SK-N-SH treated with all-trans-retinoic acid at 6 μM for 48 hours (cell line): ENCODE measurements at regions not wholly inside any gene's neighbourhood (a gene's known extent, or its start where the extent isn't known, plus 50 kb on each side); places are given as distances from the start of the nearest gene placed in this dataset.

Source experiments
- ATAC-seq: fragments of 200-7000 bp; cut with Tn5 transposase; 3 replicates; pipeline ENCODE4 v1.9.1; 2020; ENCODE audit warnings: mild to moderate bottlenecking, moderate library complexity
- ARNTL ChIP-seq: fragments of 450-650 bp; formaldehyde crosslinking; IDR thresholded peaks from 2 replicates; pipeline ENCODE4 v1.5.0; 2020; ENCODE audit warnings: low read depth, mild to moderate bottlenecking, moderate library complexity, borderline replicate concordance
- BACH2 ChIP-seq: fragments of 250-450 bp; sonication (Bioruptor Pico); IDR thresholded peaks from 2 replicates; pipeline ENCODE4 v1.9.0; 2021; ENCODE audit warnings: mild to moderate bottlenecking, borderline replicate concordance
- CSDC2 ChIP-seq: fragments of 250-450 bp; sonication (Bioruptor Pico); IDR thresholded peaks from 2 replicates; pipeline ENCODE4 v1.5.0; 2020; ENCODE audit warnings: mild to moderate bottlenecking, moderate library complexity
- CSRNP3 ChIP-seq: fragments of 250-450 bp; sonication (Bioruptor Pico); IDR thresholded peaks from 2 replicates; pipeline ENCODE4 v1.5.1; 2021; ENCODE audit warnings: mild to moderate bottlenecking, moderate library complexity
- ISL1 ChIP-seq: fragments of 250-450 bp; sonication (Bioruptor Pico); IDR thresholded peaks from 2 replicates; pipeline ENCODE4 v2.1.2; 2022; ENCODE audit warnings: mild to moderate bottlenecking, moderate library complexity
- OSR1 ChIP-seq: fragments of 250-450 bp; sonication (Bioruptor Pico); IDR thresholded peaks from 2 replicates; pipeline ENCODE4 v1.8.0; 2022; ENCODE audit warnings: moderate library complexity, mild to moderate bottlenecking, inconsistent platforms
- PATZ1 ChIP-seq: fragments of 250-450 bp; sonication (Bioruptor Pico); IDR thresholded peaks from 2 replicates; pipeline ENCODE4 v1.8.0; 2020; ENCODE audit warnings: mild to moderate bottlenecking, moderate library complexity, borderline replicate concordance
- POU6F1 ChIP-seq: fragments of 250-450 bp; sonication (Bioruptor Pico); IDR thresholded peaks from 2 replicates; pipeline ENCODE4 v1.8.0; 2021; ENCODE audit warnings: low read depth, mild to moderate bottlenecking, moderate library complexity, borderline replicate concordance
- PPARA ChIP-seq: fragments of 250-450 bp; sonication (Bioruptor Pico); IDR thresholded peaks from 2 replicates; pipeline ENCODE4 v1.5.0; 2020; ENCODE audit warnings: mild to moderate bottlenecking, borderline replicate concordance
- RARB ChIP-seq: fragments of 250-450 bp; sonication (Bioruptor Pico); IDR thresholded peaks from 2 replicates; pipeline ENCODE4 v1.8.0; 2021; ENCODE audit warnings: mild to moderate bottlenecking, moderate library complexity
- SNAI2 ChIP-seq: fragments of 250-450 bp; sonication (Bioruptor Pico); IDR thresholded peaks from 2 replicates; pipeline ENCODE4 v1.5.0; 2020; ENCODE audit warnings: mild to moderate bottlenecking, moderate library complexity
- TCF4 ChIP-seq: fragments of 250-450 bp; sonication (Bioruptor Pico); IDR thresholded peaks from 2 replicates; pipeline ENCODE4 v1.8.0; 2021; ENCODE audit warnings: mild to moderate bottlenecking, moderate library complexity, borderline replicate concordance
- TOX ChIP-seq: fragments of 250-450 bp; sonication (Bioruptor Pico); IDR thresholded peaks from 2 replicates; pipeline ENCODE4 v1.8.0; 2021; ENCODE audit warnings: mild to moderate bottlenecking, moderate library complexity, borderline replicate concordance
- TSHZ2 ChIP-seq: fragments of 250-450 bp; sonication (Bioruptor Pico); IDR thresholded peaks from 2 replicates; pipeline ENCODE4 v1.5.0; 2020; ENCODE audit warnings: mild to moderate bottlenecking, moderate library complexity
- ZC3H10 ChIP-seq: fragments of 250-450 bp; sonication (Bioruptor Pico); IDR thresholded peaks from 2 replicates; pipeline ENCODE4 v1.5.1; 2021; ENCODE audit warnings: mild to moderate bottlenecking, moderate library complexity
- ZFP30 ChIP-seq: fragments of 450-650 bp; formaldehyde crosslinking; IDR thresholded peaks from 2 replicates; pipeline ENCODE4 v1.5.0; 2022; ENCODE audit warnings: mild to moderate bottlenecking, moderate library complexity
- ZNF565 ChIP-seq: fragments of 450-650 bp; formaldehyde crosslinking; conservative IDR thresholded peaks from 2 replicates; pipeline ENCODE4 v1.5.0; 2020; ENCODE audit warnings: low read depth, mild to moderate bottlenecking, moderate library complexity
- ZNF70 ChIP-seq: fragments of 450-650 bp; formaldehyde crosslinking; IDR thresholded peaks from 2 replicates; pipeline ENCODE4 v1.5.0; 2020; ENCODE audit warnings: mild to moderate bottlenecking, moderate library complexity
- ZNF8 ChIP-seq: fragments of 450-650 bp; formaldehyde crosslinking; IDR thresholded peaks from 2 replicates; pipeline ENCODE4 v1.5.0; 2020; ENCODE audit warnings: mild to moderate bottlenecking, moderate library complexity

GRCh38 chr1:80211691-80212380, 1205.3 kb upstream of the ADGRL4 start:
- peak; percentile 45 for ATAC-seq
- no peak for TF ChIP-seq TCF4 (CRISPR knock-in tag)
- no peak for TF ChIP-seq SNAI2
- TF ChIP-seq BACH2 (CRISPR knock-in tag), result no peak
- no peak for TF ChIP-seq ZFP30 (CRISPR knock-in tag)
- TF ChIP-seq ZNF70 (CRISPR knock-in tag), result no peak
- no peak for TF ChIP-seq ZNF8 (CRISPR knock-in tag)

- TF ChIP-seq ZNF70 (CRISPR knock-in tag) (no peak), TOX (CRISPR knock-in tag) (no peak), ISL1 (no peak), ZC3H10 (no peak), BACH2 (CRISPR knock-in tag) (no peak), ZNF8 (CRISPR knock-in tag) (no peak), PATZ1 (CRISPR knock-in tag) (no peak), ZNF565 (CRISPR knock-in tag) (no peak), ARNTL (CRISPR knock-in tag) (no peak), TSHZ2 (CRISPR knock-in tag) (no peak), TCF4 (CRISPR knock-in tag) (no peak), PPARA (CRISPR knock-in tag) (no peak), SNAI2 (no peak)
- ATAC-seq, result peak; percentile 47
These were observed 1195.6 kb upstream of the ADGRL4 start for GRCh38 chr1:80202118-80202517.

GRCh38 chr1:80194221-80194620, 1187.7 kb upstream of the ADGRL4 start:
- TF ChIP-seq TSHZ2 (CRISPR knock-in tag), result no peak
- TF ChIP-seq ZNF565 (CRISPR knock-in tag), result no peak
- TF ChIP-seq OSR1, result no peak
- no peak for TF ChIP-seq CSDC2 (CRISPR knock-in tag)
- no peak for TF ChIP-seq ZC3H10
- no peak for TF ChIP-seq RARB (CRISPR knock-in tag)
- TF ChIP-seq CSRNP3 (CRISPR knock-in tag), result no peak
- no peak for ATAC-seq

- ATAC-seq, result no peak
- no peak for TF ChIP-seq POU6F1
These were observed 1174.9 kb upstream of the ADGRL4 start for GRCh38 chr1:80181418-80181817.
